ENCODE measurements at regions not wholly inside any gene's neighbourhood (a gene's known extent, or its start where the extent isn't known, plus 50 kb on each side); places are given as distances from the start of the nearest gene placed in this dataset.
A peak's percentile ranks its signal among the peaks of the same experiment; 100 is the strongest.

DNA sequence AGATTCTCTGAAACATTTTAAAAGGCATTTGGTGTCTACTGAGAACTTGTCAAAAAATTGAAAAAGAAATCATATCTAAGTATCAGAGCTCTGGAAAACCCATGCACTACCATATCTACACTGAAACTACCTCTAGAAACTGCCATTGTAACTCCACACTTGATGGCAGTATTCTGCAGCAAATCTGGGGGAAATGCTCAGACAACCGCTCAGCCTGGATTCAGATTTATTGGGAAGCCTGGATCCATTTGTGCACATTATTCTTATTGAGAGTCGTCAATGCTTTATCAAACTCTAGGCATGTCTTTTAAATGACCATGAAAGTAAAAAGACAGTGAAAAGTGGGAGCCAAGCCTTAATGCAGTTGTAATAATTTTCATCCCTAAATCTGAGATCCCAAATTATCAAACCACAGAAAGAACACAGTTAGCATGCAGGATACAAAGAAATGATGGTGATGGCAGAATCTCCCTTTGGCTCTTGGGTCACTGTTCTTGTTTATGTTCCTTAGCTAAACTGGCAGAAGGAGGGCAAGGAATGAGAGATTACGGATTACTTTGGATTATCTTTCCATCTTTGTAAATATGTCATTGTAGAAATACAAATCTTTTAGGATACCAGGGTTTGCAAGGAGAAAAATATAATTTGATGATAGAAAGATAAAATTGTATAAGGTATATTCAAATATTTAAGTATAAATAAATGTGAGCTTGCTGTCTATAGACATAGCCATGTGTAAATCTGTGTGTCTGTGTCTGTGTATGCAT is 512.1 kb upstream of the SYT4 start:
- no peaks in the 10 kb centered on the region for H3K9me3 ChIP-seq (ENCODE audit: low read depth)
- no peaks in the 10 kb centered on the region for H3K9me2 ChIP-seq (ENCODE audit: insufficient read depth)
- no peaks in the 10 kb centered on the region for H3K27me3 ChIP-seq (replicated peaks; ENCODE audit: insufficient read depth)
- in situ Hi-C loops (cut with MboI): no loop called here
- no peak overlapping the region for H3K4me2 ChIP-seq (ENCODE audit: unreplicated experiment)
- no peak overlapping the region for H3K4me3 ChIP-seq
- DNase-seq: peak; percentile 7
- TF ChIP-seq EZH2 (IDR thresholded peaks at IDR 0.05; ENCODE audit: insufficient read depth, poor library complexity, severe bottlenecking) (no peak), EZH2phosphoT487 (IDR thresholded peaks at IDR 0.05; ENCODE audit: insufficient read depth, low read depth) (no peak)
- no peaks in the 10 kb centered on the region for H4K20me1 ChIP-seq (ENCODE audit: insufficient read depth)
- no peak overlapping the region for H2AFZ ChIP-seq
- no peak overlapping the region for H3K27ac ChIP-seq
- no peaks in the 10 kb centered on the region for H3F3A ChIP-seq (ENCODE audit: insufficient read depth)
- H3K4me1 ChIP-seq (ENCODE audit: insufficient read depth): peaks cover 4% of the 10 kb centered on the region
- H3K79me2 ChIP-seq (ENCODE audit: insufficient read depth): no peaks in the 10 kb centered on the region
- 29 to 40% methylated on average over 3 of the region's 3 CpGs for WGBS, 2 experiments (ENCODE audit: low coverage in 1 of 2, low lambda C conversion rate in 2 of 2, missing lambda C conversion rate in 2 of 2)
- no peak overlapping the region for H3K9ac ChIP-seq
- H3K36me3 ChIP-seq (ENCODE audit: low read depth): no peaks in the 10 kb centered on the region

DNA sequence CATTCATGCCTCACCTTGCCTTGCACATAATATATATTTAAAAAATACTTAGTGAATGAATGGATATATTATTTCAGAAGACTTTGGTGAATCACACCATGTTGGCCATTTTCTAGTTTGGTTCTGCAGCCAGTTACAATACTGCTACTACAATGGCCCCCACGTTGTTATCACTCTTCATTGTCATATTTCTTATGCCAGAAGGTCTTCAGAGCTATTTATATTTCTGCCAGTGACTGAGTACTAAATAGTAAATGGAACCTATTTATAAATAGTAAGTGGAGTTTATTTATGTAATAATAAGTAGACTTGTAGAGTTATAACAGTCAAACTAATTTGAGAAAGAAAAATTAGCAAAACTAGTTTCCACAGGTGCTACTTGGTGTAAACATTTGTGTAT is 516.6 kb upstream of the SYT4 start:
- Histone ChIP-seq H3K4me1 (ENCODE audit: insufficient read depth) (no peaks in the 10 kb centered on the region), H3K9ac (no peak overlapping the region), H3K36me3 (ENCODE audit: low read depth) (no peaks in the 10 kb centered on the region), H3K9me2 (ENCODE audit: insufficient read depth) (no peaks in the 10 kb centered on the region), H2AFZ (no peak overlapping the region), H3K9me3 (ENCODE audit: low read depth) (no peaks in the 10 kb centered on the region), H3K27me3 (replicated peaks; ENCODE audit: insufficient read depth) (no peaks in the 10 kb centered on the region), H3K4me2 (ENCODE audit: unreplicated experiment) (no peak overlapping the region), H3K27ac (no peak overlapping the region), H3K4me3 (no peak overlapping the region), H3K79me2 (ENCODE audit: insufficient read depth) (no peaks in the 10 kb centered on the region), H3F3A (ENCODE audit: insufficient read depth) (no peaks in the 10 kb centered on the region), H4K20me1 (ENCODE audit: insufficient read depth) (no peaks in the 10 kb centered on the region)
- WGBS, 2 experiments (ENCODE audit: low coverage in 1 of 2, low lambda C conversion rate in 2 of 2, missing lambda C conversion rate in 2 of 2): 11 to 29% methylated on average over 1 of the region's 1 CpG
- in situ Hi-C loops (cut with MboI): no loop called here
- DNase-seq: peak; percentile 1
- TF ChIP-seq EZH2 (IDR thresholded peaks at IDR 0.05; ENCODE audit: insufficient read depth, poor library complexity, severe bottlenecking) (no peak), EZH2phosphoT487 (IDR thresholded peaks at IDR 0.05; ENCODE audit: insufficient read depth, low read depth) (no peak)

- H3K4me1 ChIP-seq (ENCODE audit: insufficient read depth): no peaks in the 10 kb centered on the region
- no peak overlapping the region for H3K27ac ChIP-seq
- WGBS, 2 experiments (ENCODE audit: low coverage in 1 of 2, low lambda C conversion rate in 2 of 2, missing lambda C conversion rate in 2 of 2): 46 to 49% methylated on average over 2 of the region's 2 CpGs
- H3K9ac ChIP-seq: no peak overlapping the region
- no peaks in the 10 kb centered on the region for H3F3A ChIP-seq (ENCODE audit: insufficient read depth)
- H3K79me2 ChIP-seq (ENCODE audit: insufficient read depth): no peaks in the 10 kb centered on the region
- in situ Hi-C loops (cut with MboI): no loop called here
- no peaks in the 10 kb centered on the region for H3K27me3 ChIP-seq (replicated peaks; ENCODE audit: insufficient read depth)
- no peak for DNase-seq
- no peak overlapping the region for H3K4me3 ChIP-seq
- H3K9me3 ChIP-seq (ENCODE audit: low read depth): no peaks in the 10 kb centered on the region
- no peaks in the 10 kb centered on the region for H3K36me3 ChIP-seq (ENCODE audit: low read depth)
- no peaks in the 10 kb centered on the region for H4K20me1 ChIP-seq (ENCODE audit: insufficient read depth)
- H3K9me2 ChIP-seq (ENCODE audit: insufficient read depth): no peaks in the 10 kb centered on the region
- TF ChIP-seq EZH2phosphoT487 (IDR thresholded peaks at IDR 0.05; ENCODE audit: insufficient read depth, low read depth): no peak
- TF ChIP-seq EZH2 (IDR thresholded peaks at IDR 0.05; ENCODE audit: insufficient read depth, poor library complexity, severe bottlenecking): no peak
- H2AFZ ChIP-seq: no peak overlapping the region
- H3K4me2 ChIP-seq (ENCODE audit: unreplicated experiment): no peak overlapping the region
Observed at GRCh38 chr18:43794363-43794762, 517.1 kb upstream of the SYT4 start.

DNA sequence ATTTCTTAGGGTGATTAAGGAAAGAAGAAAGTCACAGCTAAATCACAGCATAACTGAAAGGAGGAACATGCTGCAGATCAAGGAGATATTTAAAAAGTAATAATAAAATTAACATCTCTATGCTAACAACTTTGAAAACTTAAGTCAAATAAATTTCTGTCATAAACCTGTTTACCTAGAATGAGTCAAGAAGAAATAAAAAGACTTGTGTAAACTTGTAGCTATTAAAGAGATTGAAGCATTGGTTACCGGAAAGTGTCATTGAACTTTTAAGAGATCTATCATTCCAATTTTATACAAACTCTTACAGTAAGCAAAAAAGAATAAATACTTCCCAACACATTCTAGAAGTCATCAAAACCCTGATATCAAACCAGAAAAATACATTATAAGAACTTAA is 520.1 kb upstream of the SYT4 start:
- no peak overlapping the region for H2AFZ ChIP-seq
- no peak overlapping the region for H3K4me3 ChIP-seq
- no peak for TF ChIP-seq EZH2phosphoT487 (IDR thresholded peaks at IDR 0.05; ENCODE audit: insufficient read depth, low read depth)
- no peak for DNase-seq
- no peak overlapping the region for H3K27ac ChIP-seq
- no peaks in the 10 kb centered on the region for H3K79me2 ChIP-seq (ENCODE audit: insufficient read depth)
- in situ Hi-C loops (cut with MboI): no loop called here
- H3K4me2 ChIP-seq (ENCODE audit: unreplicated experiment): no peak overlapping the region
- no peak overlapping the region for H3K9ac ChIP-seq
- H3F3A ChIP-seq (ENCODE audit: insufficient read depth): no peaks in the 10 kb centered on the region
- no peaks in the 10 kb centered on the region for H3K27me3 ChIP-seq (replicated peaks; ENCODE audit: insufficient read depth)
- H3K4me1 ChIP-seq (ENCODE audit: insufficient read depth): no peaks in the 10 kb centered on the region
- H4K20me1 ChIP-seq (ENCODE audit: insufficient read depth): no peaks in the 10 kb centered on the region
- no peaks in the 10 kb centered on the region for H3K9me3 ChIP-seq (ENCODE audit: low read depth)
- WGBS, 2 experiments (ENCODE audit: low coverage in 1 of 2, low lambda C conversion rate in 2 of 2, missing lambda C conversion rate in 2 of 2): 96 to 100% methylated on average over 1 of the region's 1 CpG
- no peaks in the 10 kb centered on the region for H3K9me2 ChIP-seq (ENCODE audit: insufficient read depth)
- H3K36me3 ChIP-seq (ENCODE audit: low read depth): no peaks in the 10 kb centered on the region
